Ectodermal cell (in vitro differentiated cells): ENCODE measurements at regions not wholly inside any gene's neighbourhood (a gene's known extent, or its start where the extent isn't known, plus 50 kb on each side); places are given as distances from the start of the nearest gene placed in this dataset.

Experiments
- H3K27ac ChIP-seq: 2 replicates; pipeline ENCODE4 v1.7.0; 2013; ENCODE audit warnings: mild to moderate bottlenecking, low read depth, low read length; ENCODE audit not compliant: insufficient read depth, poor library complexity, severe bottlenecking
- H3K27me3 ChIP-seq: 2 replicates; pipeline ENCODE4 v1.7.0; 2013; ENCODE audit warnings: mild to moderate bottlenecking, low read length; ENCODE audit not compliant: insufficient read depth, control insufficient read depth, poor library complexity, severe bottlenecking
- H3K36me3 ChIP-seq: one replicate; pipeline ENCODE4 v1.7.0; 2013; ENCODE audit warnings: low read length; ENCODE audit not compliant: control insufficient read depth, insufficient read depth
- H3K4me1 ChIP-seq: one replicate; pipeline ENCODE4 v1.7.0; 2013; ENCODE audit warnings: low read length; ENCODE audit not compliant: control insufficient read depth, insufficient read depth
- H3K4me3 ChIP-seq: 2 replicates; pipeline ENCODE4 v1.7.0; 2013; ENCODE audit warnings: low read depth, low read length, control low read depth; ENCODE audit not compliant: insufficient read depth
- H3K9me3 ChIP-seq: 2 replicates; pipeline ENCODE4 v1.7.0; 2013; ENCODE audit warnings: mild to moderate bottlenecking, low read length, moderate library complexity; ENCODE audit not compliant: control insufficient read depth
- WGBS, 2 experiments: methylation state at CpG; one replicate each; pipeline ENCODE4 v1.1.7; 2013; ENCODE audit warnings: missing lambda C conversion rate in 2 of 2; 5-methylcytosine and 5-hydroxymethylcytosine counted together

GRCh38 chr12:58206876-58207275 is 265.5 kb downstream of the ATP23 start:
- WGBS, 2 experiments, result 70 to 81% methylated on average over 3 of the region's 3 CpGs
- no peaks in the 10 kb centered on the region for H3K27me3 ChIP-seq
- H3K36me3 ChIP-seq, result no peaks in the 10 kb centered on the region
- H3K4me1 ChIP-seq, result no peaks in the 10 kb centered on the region
- no peaks in the 10 kb centered on the region for H3K9me3 ChIP-seq
- H3K27ac ChIP-seq, result no peak overlapping the region
- H3K4me3 ChIP-seq, result no peak overlapping the region

GRCh38 chr12:58211211-58211610 is 269.8 kb downstream of the ATP23 start:
- WGBS, 2 experiments, result 89 to 96% methylated on average over 8 to 9 of the region's 9 CpGs
- Histone ChIP-seq H3K9me3 (no peaks in the 10 kb centered on the region), H3K4me1 (no peaks in the 10 kb centered on the region), H3K36me3 (no peaks in the 10 kb centered on the region), H3K4me3 (no peak overlapping the region), H3K27me3 (no peaks in the 10 kb centered on the region), H3K27ac (no peak overlapping the region)

GRCh38 chr12:58217130-58217529 is 275.8 kb downstream of the ATP23 start:
- no peak overlapping the region for H3K4me3 ChIP-seq
- WGBS, 2 experiments, result 79 to 94% methylated on average over 1 of the region's 1 CpG
- H3K27ac ChIP-seq, result no peak overlapping the region
- no peaks in the 10 kb centered on the region for H3K9me3 ChIP-seq
- no peaks in the 10 kb centered on the region for H3K4me1 ChIP-seq
- no peaks in the 10 kb centered on the region for H3K27me3 ChIP-seq
- no peaks in the 10 kb centered on the region for H3K36me3 ChIP-seq

- H3K36me3 ChIP-seq, result no peaks in the 10 kb centered on the region
- no peaks in the 10 kb centered on the region for H3K9me3 ChIP-seq
- no peaks in the 10 kb centered on the region for H3K4me1 ChIP-seq
- H3K27ac ChIP-seq, result no peak overlapping the region
- WGBS, 2 experiments, result 91 to 94% methylated on average over 3 of the region's 3 CpGs
- no peaks in the 10 kb centered on the region for H3K27me3 ChIP-seq
- H3K4me3 ChIP-seq, result no peak overlapping the region
Observed at GRCh38 chr12:58224536-58225105, 283.3 kb downstream of the ATP23 start.

GRCh38 chr12:58225203-58225877 is 284.0 kb downstream of the ATP23 start:
- Histone ChIP-seq H3K4me3 (no peak overlapping the region), H3K27ac (no peak overlapping the region), H3K36me3 (no peaks in the 10 kb centered on the region), H3K27me3 (no peaks in the 10 kb centered on the region), H3K9me3 (no peaks in the 10 kb centered on the region), H3K4me1 (no peaks in the 10 kb centered on the region)

- no peaks in the 10 kb centered on the region for H3K27me3 ChIP-seq
- no peaks in the 10 kb centered on the region for H3K36me3 ChIP-seq
- H3K27ac ChIP-seq, result no peak overlapping the region
- H3K4me3 ChIP-seq, result no peak overlapping the region
- H3K4me1 ChIP-seq, result no peaks in the 10 kb centered on the region
- no peaks in the 10 kb centered on the region for H3K9me3 ChIP-seq
- 91 to 97% methylated on average over 1 to 2 of the region's 2 CpGs for WGBS, 2 experiments
Observed at GRCh38 chr12:58233886-58234285, 292.5 kb downstream of the ATP23 start.

GRCh38 chr12:58238411-58238810 is 297.0 kb downstream of the ATP23 start:
- Histone ChIP-seq H3K27ac (no peak overlapping the region), H3K9me3 (no peaks in the 10 kb centered on the region), H3K4me1 (peaks cover 6% of the 10 kb centered on the region), H3K36me3 (no peaks in the 10 kb centered on the region), H3K4me3 (no peak overlapping the region), H3K27me3 (no peaks in the 10 kb centered on the region)
- 94% methylated on average over 2 of the region's 3 CpGs; no CpG with 5 or more reads in 1 of the 2 experiments for WGBS, 2 experiments

- 93 to 94% methylated on average over 5 of the region's 5 CpGs for WGBS, 2 experiments
- H3K36me3 ChIP-seq, result no peaks in the 10 kb centered on the region
- H3K9me3 ChIP-seq, result no peaks in the 10 kb centered on the region
- H3K4me1 ChIP-seq, result peaks cover 9% of the 10 kb centered on the region
- no peak overlapping the region for H3K27ac ChIP-seq
- H3K27me3 ChIP-seq, result no peaks in the 10 kb centered on the region
- H3K4me3 ChIP-seq, result no peak overlapping the region
Observed at GRCh38 chr12:58241099-58241498, 299.7 kb downstream of the ATP23 start.

- Histone ChIP-seq H3K9me3 (no peaks in the 10 kb centered on the region), H3K27me3 (no peaks in the 10 kb centered on the region), H3K4me3 (no peak overlapping the region), H3K4me1 (peaks cover 9% of the 10 kb centered on the region), H3K36me3 (no peaks in the 10 kb centered on the region), H3K27ac (peak overlapping the region; percentile 31)
- 89 to 100% methylated on average over 2 of the region's 4 CpGs for WGBS, 2 experiments
Observed at GRCh38 chr12:58242796-58243630, 301.6 kb downstream of the ATP23 start.

- H3K27me3 ChIP-seq, result no peaks in the 10 kb centered on the region
- 97 to 100% methylated on average over 4 of the region's 4 CpGs for WGBS, 2 experiments
- no peak overlapping the region for H3K4me3 ChIP-seq
- H3K36me3 ChIP-seq, result no peaks in the 10 kb centered on the region
- no peak overlapping the region for H3K27ac ChIP-seq
- H3K9me3 ChIP-seq, result no peaks in the 10 kb centered on the region
- peaks cover 9% of the 10 kb centered on the region for H3K4me1 ChIP-seq
Observed at GRCh38 chr12:58247633-58248032, 306.3 kb downstream of the ATP23 start.
